ENCODE measurements at regions not wholly inside any gene's neighbourhood (a gene's known extent, or its start where the extent isn't known, plus 50 kb on each side); places are given as distances from the start of the nearest gene placed in this dataset.

DNA sequence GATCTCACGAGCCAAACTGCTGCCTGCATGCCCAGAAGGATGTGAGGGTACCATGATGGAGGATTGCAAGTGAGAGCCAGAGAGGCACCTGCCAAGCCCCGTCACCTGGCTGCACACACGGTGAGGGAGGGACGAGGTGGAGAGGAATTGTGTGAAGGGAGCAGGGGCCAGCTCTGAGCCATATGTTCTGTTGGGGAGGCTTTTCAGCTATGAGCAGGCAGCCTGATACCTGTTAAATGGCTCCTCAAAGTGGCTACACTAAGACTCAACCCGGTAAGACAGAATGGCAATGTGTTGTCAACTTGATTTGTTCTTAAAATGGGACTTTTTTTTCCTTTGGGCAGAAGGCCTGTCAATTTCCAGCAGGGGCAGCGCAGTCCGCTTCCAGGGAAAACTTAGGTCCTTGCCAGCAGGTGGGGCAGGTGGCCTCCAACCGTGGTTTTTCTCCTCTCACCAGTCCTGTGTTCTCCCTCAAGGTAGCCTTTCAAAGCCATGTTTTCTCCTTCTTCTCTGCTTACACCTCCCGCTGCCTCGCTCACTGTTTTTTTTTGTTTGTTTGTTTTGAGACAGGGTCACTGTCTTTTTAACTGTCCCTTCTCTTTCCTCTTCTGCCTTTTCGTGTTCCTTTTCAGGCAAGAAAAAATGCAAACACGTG, 57.7 kb upstream of the ZNRF2 start:
- H3K27ac ChIP-seq (ENCODE audit: low read depth, low read length, poor library complexity, severe bottlenecking), result peak overlapping the region; percentile 21
- H4K20me1 ChIP-seq (ENCODE audit: insufficient read depth, low read length), result no peaks in the 10 kb centered on the region
- H3K4me2 ChIP-seq (ENCODE audit: low read length), result no peak overlapping the region
- ChIA-PET POLR2A (interaction anchor here (0.7 to 1.5 kb wide), 3 partner anchors 10 to 32 kb away, joined by 3 to 6 read pairs (median 5); no protein-coding TSS in a partner anchor), CTCF (ENCODE audit: unreplicated experiment) (interaction anchor here (1.0 kb wide), 1 partner anchor 51 kb away, joined by 3 read pairs; no protein-coding TSS in a partner anchor)
- no peak overlapping the region for H3K4me3 ChIP-seq (ENCODE audit: low read depth, low read length, poor library complexity, severe bottlenecking)
- H3K4me1 ChIP-seq (ENCODE audit: insufficient read depth, low read length, poor library complexity, severe bottlenecking), result peaks cover 21% of the 10 kb centered on the region
- no peak for TF ChIP-seq EZH2phosphoT487 (IDR thresholded peaks at IDR 0.05; ENCODE audit: borderline replicate concordance, low read depth, low read length)
- TF ChIP-seq, protein P1, sequence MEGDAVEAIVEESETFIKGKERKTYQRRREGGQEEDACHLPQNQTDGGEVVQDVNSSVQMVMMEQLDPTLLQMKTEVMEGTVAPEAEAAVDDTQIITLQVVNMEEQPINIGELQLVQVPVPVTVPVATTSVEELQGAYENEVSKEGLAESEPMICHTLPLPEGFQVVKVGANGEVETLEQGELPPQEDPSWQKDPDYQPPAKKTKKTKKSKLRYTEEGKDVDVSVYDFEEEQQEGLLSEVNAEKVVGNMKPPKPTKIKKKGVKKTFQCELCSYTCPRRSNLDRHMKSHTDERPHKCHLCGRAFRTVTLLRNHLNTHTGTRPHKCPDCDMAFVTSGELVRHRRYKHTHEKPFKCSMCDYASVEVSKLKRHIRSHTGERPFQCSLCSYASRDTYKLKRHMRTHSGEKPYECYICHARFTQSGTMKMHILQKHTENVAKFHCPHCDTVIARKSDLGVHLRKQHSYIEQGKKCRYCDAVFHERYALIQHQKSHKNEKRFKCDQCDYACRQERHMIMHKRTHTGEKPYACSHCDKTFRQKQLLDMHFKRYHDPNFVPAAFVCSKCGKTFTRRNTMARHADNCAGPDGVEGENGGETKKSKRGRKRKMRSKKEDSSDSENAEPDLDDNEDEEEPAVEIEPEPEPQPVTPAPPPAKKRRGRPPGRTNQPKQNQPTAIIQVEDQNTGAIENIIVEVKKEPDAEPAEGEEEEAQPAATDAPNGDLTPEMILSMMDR (conservative IDR thresholded peaks at IDR 0.05; ENCODE audit: low read length), result peak; percentile 65
- BruUV-seq (replicated peaks), result no TSS peak
- no peak for DNase-seq (ENCODE audit: low spot score)
- H3K9me3 ChIP-seq (ENCODE audit: low read length), result peaks cover 9% of the 10 kb centered on the region; the same call in 1 of the 2 replicates
- H3K79me2 ChIP-seq (ENCODE audit: insufficient read depth, low read depth, low read length), result no peaks in the 10 kb centered on the region
- intact Hi-C loops (cut with micrococcal nuclease; ENCODE audit: unreplicated experiment), result loop anchor here (5.0 kb wide), 1 partner anchor 46 kb away; no protein-coding TSS in a partner anchor
- H3K9me2 ChIP-seq (ENCODE audit: insufficient read depth, low read length), result no peaks in the 10 kb centered on the region
- peak overlapping the region; percentile 87; the same call in 1 of the 2 replicates for H2AFZ ChIP-seq (ENCODE audit: low read length)
- H3K36me3 ChIP-seq (ENCODE audit: insufficient read depth, low read length), result no peaks in the 10 kb centered on the region

DNA sequence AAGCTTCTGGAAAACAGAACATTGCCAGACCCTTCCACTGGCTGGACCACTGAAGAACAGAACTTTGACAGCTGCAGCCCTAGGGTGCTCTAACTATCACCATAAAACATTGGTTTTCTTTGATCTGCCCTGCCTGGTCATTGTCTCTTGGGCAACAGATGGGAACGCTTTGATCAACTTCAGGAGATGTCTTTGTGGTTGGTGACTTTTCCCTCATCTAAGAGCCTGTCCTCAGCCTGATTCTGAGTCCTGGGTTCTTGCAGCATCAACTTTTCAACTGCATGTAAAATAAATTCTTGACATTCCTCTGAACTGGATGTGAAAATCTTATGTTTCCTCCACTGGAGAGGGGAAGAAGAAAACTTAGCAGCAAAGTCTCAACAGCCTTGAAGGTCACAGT, 53.1 kb upstream of the ZNRF2 start:
- Histone ChIP-seq H3K79me2 (ENCODE audit: insufficient read depth, low read depth, low read length) (no peaks in the 10 kb centered on the region), H3K4me1 (ENCODE audit: insufficient read depth, low read length, poor library complexity, severe bottlenecking) (peaks cover 5% of the 10 kb centered on the region), H3K27ac (ENCODE audit: low read depth, low read length, poor library complexity, severe bottlenecking) (no peak overlapping the region), H3K36me3 (ENCODE audit: insufficient read depth, low read length) (no peaks in the 10 kb centered on the region), H3K9me3 (ENCODE audit: low read length) (no peaks in the 10 kb centered on the region), H3K4me2 (ENCODE audit: low read length) (no peak overlapping the region), H3K4me3 (ENCODE audit: low read depth, low read length, poor library complexity, severe bottlenecking) (no peak overlapping the region), H2AFZ (ENCODE audit: low read length) (no peak overlapping the region), H4K20me1 (ENCODE audit: insufficient read depth, low read length) (no peaks in the 10 kb centered on the region), H3K9me2 (ENCODE audit: insufficient read depth, low read length) (no peaks in the 10 kb centered on the region)
- intact Hi-C loops (cut with micrococcal nuclease; ENCODE audit: unreplicated experiment), result no loop called here
- BruUV-seq (replicated peaks), result no TSS peak
- no peak for DNase-seq (ENCODE audit: low spot score)
- TF ChIP-seq, protein P1 (conservative IDR thresholded peaks at IDR 0.05; ENCODE audit: low read length), result no peak
- no peak for TF ChIP-seq EZH2phosphoT487 (IDR thresholded peaks at IDR 0.05; ENCODE audit: borderline replicate concordance, low read depth, low read length)
- ChIA-PET POLR2A (interaction anchor here (1.1 kb wide), 1 partner anchor 9 kb away, joined by 3 read pairs; no protein-coding TSS in a partner anchor), CTCF (ENCODE audit: unreplicated experiment) (no interaction called here)

DNA sequence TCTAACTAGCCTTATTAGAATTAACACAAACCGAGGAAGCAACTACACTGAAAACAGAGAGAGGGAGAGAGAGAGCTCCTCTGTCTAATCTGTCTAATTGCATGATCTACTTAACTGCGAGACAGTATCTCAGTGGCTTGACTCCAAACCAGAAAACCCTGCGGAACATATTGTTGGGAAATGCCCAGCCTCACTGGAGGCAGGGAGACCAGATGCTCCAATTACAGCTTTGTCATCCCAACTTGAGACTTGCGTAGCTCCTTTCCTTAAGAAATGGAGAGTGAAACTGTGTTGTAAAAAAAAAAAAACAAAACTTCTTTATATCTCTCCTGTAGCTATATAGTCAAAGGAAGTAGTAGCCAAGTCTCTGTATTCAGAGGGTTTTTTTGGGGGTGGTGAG, 52.0 kb upstream of the ZNRF2 start:
- Histone ChIP-seq H4K20me1 (ENCODE audit: insufficient read depth, low read length) (no peaks in the 10 kb centered on the region), H3K36me3 (ENCODE audit: insufficient read depth, low read length) (no peaks in the 10 kb centered on the region), H3K4me1 (ENCODE audit: insufficient read depth, low read length, poor library complexity, severe bottlenecking) (peaks cover 8% of the 10 kb centered on the region), H2AFZ (ENCODE audit: low read length) (no peak overlapping the region), H3K9me2 (ENCODE audit: insufficient read depth, low read length) (no peaks in the 10 kb centered on the region), H3K79me2 (ENCODE audit: insufficient read depth, low read depth, low read length) (no peaks in the 10 kb centered on the region), H3K27ac (ENCODE audit: low read depth, low read length, poor library complexity, severe bottlenecking) (no peak overlapping the region), H3K4me2 (ENCODE audit: low read length) (no peak overlapping the region), H3K4me3 (ENCODE audit: low read depth, low read length, poor library complexity, severe bottlenecking) (no peak overlapping the region), H3K9me3 (ENCODE audit: low read length) (no peaks in the 10 kb centered on the region)
- POLR2A ChIA-PET, result interaction anchor here (0.7 to 1.2 kb wide), 5 partner anchors 8 to 205 kb away, joined by 3 to 5 read pairs (median 4); no protein-coding TSS in a partner anchor
- CTCF ChIA-PET (ENCODE audit: unreplicated experiment), result no interaction called here
- TF ChIP-seq, protein P1 (conservative IDR thresholded peaks at IDR 0.05; ENCODE audit: low read length), result no peak
- no peak for TF ChIP-seq EZH2phosphoT487 (IDR thresholded peaks at IDR 0.05; ENCODE audit: borderline replicate concordance, low read depth, low read length)
- no TSS peak for BruUV-seq (replicated peaks)
- intact Hi-C loops (cut with micrococcal nuclease; ENCODE audit: unreplicated experiment), result no loop called here
- no peak for DNase-seq (ENCODE audit: low spot score)

Measured in OCI-LY7 (cell line).